GM18868 (cell line): ENCODE measurements at regions not wholly inside any gene's neighbourhood (a gene's known extent, or its start where the extent isn't known, plus 50 kb on each side); places are given as distances from the start of the nearest gene placed in this dataset.

Source experiments
- ATAC-seq: cut with Tn5 transposase; IDR thresholded peaks from one replicate; pipeline ENCODE4 v1.9.1; 2021; ENCODE audit warnings: mild to moderate bottlenecking, moderate library complexity; ENCODE audit not compliant: unreplicated experiment

DNA sequence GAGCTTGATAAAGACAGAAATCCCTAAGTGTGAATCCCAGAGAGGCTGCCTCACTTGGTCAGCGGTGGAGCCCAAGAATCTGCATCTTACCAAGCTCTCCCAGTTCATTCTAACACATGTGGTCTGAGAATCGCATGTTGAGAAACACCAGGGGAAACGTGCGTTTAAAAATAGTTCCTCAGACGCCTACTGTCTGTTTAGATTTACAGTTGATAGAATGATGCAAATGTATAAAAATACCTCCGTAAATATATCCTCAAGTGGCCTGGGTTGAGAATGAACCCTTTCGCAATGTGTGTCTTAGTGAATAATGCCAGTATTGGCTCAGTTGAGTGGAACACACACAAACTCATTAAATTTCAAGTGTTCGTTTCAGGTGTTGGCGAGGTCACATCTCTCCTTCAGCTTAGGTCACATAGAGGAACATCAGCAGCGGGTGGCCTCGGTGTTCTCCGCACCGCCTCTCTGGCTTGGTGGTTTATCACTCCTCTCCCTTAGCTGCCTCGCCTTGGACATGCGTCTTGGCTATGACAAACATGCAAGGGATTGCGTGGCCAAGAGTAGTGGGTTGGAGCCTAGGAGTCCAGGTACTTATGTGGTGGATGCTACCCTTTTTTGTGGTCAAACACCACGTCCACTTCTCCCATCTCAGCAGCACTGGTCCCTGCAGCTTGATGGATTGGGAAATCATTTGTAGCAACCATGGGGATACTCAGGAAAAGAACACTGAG is 117.6 kb upstream of the SPATA13 start:
- ATAC-seq, result no peak

DNA sequence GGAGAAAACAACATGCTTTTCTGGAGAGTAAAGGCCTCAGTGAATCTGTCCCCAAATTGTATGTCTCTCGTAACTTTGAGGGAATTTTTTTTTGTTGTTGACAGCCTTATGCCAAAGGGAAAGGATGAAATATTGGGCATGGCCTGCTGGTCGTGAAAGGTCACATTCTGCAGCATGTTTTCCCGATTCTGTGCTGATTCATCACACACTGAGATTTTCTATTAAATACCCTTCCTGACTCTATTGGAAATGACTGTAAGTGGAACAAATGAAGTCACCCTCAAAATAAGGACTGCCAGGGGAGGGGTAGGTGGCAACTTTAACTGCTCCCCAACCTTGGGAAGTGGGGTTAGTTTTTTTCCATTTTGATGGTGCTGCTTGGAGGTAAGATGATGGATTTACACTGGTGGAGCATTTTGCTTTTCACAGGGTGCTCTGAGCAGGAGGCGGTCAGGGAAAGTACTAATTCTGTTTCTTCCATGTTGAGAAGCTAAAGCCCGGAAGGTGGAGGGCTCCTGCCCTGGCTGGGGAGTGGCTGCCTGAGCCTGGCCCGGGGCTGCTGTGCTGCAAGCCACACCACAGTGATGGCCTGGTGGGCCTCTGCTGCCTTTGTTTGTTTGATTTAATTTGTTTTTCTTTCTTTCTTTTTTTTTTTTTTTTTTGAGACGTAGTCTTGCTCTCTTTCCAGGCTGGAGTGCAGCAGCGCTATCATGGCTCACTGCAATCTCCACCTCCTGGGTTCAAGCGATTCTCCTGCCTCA is 116.8 kb upstream of the SPATA13 start:
- ATAC-seq, result no peak

DNA sequence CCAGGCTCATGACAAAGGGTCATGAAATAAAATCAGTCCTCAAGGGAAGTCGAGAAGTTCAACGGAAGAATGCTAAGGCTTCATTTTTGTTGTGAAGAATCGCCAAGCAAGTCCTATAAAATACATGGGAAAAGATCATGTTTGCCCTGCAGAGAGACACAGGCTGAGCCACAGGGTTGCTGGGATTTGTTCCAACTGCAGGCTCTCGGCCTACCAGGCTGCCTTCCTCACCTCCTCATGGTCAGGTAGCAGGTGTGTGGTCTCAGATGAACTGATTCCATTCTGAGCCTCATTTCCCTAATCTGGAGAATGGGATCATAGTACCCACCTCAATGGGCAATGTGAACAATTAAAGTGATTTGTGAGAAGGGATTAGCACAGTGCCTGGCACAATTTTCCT is 114.9 kb upstream of the SPATA13 start:
- ATAC-seq, result no peak

DNA sequence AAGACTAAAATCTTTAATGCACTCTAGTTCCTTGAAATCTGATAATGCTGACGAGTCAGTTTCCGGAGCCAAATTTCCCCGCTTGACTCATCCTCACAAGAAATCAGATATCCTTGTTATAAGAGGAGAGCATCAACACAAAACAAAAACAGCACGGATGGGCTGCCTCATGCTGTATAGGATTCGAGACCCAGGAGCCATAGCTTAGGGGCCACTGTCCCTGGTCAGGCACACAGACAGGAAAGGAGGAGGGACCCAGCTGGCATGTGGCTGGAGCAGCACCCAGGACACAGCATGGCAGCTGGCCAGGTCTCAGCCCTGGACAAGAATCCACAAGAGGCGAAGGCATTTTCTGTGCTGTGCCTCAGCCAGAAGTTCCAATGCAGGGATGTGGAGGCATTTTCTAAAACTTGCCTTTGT is 110.2 kb upstream of the SPATA13 start:
- ATAC-seq, result no peak

DNA sequence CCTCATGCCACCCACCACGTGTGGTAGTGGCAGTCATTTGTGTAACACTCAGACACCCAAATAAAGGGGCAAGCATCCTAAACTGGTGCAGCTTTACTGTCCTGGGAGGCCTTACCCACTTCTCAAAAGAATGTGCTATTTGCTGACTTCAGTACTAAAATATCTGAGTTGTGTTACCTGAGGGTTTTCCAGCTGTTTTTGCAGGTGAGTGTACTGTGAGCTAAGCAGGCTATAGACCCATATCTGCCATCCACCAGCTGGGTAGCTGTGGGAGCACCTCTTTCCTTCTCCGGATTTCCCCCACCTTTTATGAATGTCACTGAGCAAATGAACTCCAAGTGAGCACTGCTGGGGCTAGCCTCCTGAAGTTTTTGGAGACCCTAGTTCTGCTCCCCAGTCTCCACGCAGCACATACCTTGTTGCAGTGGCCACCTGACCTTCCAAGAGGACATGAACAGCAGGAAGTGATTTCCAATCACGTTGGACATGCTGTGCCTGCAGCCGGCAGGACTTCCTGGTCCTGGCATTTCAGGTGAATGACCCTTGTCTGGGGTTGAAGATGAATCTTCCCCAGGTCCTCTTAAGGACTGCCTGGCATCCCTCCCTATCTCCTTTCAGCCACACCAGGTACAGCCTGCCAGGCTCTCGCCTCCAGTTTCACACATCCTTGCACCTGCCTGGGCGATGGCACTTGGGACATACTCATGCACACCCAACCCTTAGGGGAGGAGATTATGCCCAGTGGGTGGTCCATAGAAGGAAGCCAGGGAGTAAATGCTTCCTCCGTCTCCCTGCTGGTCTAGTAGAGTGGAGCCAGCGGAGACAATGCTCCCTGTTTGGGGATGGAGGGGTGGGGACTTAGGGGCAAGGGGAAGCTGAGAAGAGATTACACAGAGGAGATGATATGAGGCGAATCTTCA is 109.5 kb upstream of the SPATA13 start:
- ATAC-seq, result no peak

DNA sequence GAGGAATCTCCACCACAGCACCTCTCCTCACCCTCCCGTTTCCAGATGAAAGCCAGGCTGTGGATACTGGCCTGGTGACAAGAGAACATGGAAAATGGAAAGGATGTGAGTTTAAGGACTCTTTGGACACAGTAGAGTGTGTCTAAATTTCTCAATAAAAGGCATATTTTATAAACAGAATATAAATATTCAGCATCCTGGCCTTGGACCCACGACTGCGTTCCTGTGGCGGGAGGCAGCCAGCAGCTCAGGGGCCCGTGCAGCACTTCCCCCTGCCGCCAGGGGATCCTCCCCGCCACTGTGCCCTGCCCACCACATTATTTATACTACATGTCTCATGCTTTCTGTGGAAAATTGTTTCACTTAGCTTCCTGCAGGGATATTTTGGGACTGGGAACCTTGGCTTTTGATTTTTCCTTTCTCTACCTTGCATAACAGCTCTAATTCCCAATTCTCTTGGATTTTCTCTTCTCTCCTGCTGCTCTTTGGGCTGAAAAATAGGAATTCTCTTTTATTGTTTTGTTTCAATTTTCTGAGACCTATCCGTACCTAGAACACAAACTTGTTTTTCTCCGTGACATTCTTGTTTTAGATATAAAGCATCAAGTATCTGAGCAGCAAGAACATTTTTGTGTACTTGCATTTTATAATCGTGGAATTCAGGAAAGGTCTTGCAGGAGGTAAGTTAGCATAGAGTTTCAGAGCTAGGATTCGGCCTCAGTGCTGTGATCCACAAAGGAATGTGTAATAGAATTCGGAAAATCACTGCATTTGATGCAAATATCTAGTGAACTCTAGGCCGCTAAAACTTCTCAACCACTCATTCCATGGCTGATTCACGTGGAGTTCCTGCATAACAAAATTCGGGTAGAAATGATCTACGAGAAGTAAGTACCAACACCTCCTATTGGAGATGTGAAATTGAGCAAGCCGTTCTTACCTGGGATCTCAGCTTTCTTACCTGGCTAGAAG is 107.7 kb upstream of the SPATA13 start:
- ATAC-seq, result no peak

DNA sequence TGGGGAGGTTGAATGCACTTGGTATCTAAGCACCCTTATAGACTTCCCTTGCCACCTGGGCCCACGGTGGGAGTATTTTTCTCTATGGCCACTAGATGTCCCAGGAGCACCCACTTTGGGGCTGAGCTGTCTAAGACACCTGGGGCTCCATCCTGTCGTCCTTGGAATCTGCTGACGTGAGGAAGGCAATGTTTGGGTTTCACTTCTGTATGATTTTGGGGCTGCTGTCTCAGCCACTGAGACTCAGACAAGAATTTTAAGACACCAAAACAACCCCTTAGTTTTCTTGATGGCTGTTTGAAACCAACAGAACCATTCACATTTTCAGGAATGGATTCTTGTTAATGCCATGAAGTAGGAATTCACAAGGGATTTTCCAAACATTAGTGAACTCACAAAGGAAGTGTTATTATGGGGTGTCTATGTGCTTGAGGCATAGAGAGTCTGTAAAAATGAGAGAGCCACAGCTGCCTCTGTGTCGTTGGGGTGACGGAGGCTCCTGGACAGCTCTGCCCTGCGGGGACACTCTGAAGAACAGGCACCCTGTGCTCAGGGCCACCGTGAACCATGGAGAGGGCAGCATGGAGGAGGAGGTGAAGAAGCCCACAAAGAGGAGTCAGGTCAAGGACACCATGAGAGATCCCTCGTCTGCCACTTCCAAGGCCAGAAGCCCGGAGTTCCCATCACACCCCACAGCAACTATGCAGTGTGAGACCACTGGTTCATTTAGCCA is 106.8 kb upstream of the SPATA13 start:
- peak; percentile 90 for ATAC-seq

DNA sequence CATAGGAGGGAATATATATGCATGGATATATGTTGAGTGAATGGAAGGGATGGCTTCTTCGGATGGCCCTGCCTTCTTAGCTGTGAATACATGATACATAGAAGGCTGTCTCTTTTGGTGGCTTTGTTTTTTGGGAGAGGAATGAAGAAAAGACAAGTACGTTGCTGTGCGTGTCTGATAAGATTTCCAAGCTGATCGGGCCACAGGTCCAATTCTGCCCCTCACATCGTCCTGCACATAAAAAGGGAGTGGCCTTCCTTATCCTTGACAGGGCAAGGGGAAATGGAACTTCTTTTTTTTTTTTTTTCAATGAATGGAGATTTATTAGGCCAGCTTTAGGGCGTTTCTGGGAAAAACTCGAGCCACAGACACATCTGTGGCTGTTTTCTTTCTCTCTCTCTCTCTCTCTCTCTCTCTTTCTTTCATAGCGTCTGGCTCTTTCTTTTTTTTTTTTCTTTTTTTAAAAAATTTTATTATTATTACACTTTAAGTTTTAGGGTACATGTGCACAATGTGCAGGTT is 103.8 kb upstream of the SPATA13 start:
- no peak for ATAC-seq

DNA sequence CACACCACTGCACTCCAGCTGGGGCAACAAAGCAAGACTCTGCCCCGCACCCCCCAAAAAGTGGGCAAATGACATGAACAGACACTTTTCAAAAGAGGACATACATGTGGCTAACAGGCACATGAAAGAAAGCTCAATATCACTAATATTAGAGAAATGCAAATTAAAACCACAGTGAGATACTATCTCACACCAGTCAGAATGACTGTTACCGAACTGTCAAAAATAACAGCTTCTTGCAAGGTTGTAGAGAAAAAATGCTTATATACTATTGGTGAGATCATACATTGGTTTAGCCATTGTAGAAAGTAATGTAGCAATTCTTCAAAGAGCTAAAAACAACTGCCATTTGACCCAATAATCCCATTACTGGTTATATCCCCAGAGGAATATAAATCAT is 99.5 kb upstream of the SPATA13 start:
- ATAC-seq, result peak; percentile 58

DNA sequence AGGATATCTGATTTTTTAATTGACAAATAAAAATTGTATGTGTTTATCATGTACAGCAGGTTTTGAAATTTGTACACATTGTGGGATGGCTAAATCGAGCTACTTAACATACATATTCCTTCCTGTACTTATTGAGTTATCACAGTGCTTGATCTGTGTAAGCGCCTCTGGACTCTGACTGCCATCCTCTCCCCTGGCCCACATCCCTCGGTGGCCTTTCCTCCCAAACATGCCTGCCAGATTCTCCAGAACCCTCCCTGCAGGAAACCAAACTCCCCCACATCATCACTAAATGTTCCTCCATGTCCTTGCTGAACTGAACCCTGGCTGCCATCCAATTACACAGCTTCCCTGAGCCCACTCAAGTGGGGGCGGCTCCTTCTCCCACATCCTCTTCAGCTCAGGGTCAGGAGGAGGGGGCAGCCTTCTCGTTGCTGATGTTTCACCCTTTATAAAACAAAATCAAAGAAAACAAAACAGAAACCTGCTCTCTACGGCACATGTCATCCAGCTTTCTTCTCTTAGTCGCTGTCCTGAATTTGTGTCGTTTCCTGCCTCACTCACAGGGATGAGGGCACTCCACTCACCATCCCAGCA is 97.1 kb upstream of the SPATA13 start:
- no peak for ATAC-seq

DNA sequence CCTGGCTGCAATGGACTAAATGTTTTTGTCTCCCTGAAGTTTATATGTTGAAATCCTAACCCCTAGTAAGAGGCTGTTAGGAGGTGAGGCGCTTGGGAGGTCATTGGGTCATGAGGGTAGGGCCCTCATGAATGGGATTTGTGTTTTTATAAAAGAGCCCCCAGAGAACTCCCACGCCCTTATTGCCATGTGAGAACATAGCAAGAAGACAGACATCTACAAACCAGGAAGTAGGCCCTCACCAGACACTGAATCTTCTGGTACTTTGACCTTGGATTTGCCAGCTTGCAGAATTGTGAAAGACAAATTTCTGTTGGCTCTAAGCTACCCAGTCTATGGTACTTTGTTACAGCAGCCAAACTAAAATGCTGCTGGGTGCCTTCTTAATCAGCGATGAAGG is 96.1 kb upstream of the SPATA13 start:
- ATAC-seq, result no peak

DNA sequence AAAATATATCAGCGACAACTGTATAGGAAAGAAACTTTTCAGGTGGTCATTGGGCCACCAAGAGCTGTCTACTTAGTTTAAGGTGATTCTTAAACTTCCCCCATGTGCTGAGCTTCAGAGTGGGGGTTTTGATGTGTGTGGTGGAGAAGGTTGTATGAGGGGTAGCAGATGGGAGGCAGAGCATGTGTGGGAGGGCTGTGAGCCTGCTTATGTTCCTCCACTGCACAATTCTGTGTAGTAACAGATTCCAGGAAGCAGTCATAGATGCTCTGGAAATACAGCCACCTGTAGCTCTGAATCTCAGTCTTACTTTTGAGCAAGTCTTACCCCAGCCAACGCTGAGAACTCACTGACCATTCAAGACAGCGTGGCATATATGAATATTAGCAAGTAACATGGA is 95.3 kb upstream of the SPATA13 start:
- ATAC-seq, result no peak

DNA sequence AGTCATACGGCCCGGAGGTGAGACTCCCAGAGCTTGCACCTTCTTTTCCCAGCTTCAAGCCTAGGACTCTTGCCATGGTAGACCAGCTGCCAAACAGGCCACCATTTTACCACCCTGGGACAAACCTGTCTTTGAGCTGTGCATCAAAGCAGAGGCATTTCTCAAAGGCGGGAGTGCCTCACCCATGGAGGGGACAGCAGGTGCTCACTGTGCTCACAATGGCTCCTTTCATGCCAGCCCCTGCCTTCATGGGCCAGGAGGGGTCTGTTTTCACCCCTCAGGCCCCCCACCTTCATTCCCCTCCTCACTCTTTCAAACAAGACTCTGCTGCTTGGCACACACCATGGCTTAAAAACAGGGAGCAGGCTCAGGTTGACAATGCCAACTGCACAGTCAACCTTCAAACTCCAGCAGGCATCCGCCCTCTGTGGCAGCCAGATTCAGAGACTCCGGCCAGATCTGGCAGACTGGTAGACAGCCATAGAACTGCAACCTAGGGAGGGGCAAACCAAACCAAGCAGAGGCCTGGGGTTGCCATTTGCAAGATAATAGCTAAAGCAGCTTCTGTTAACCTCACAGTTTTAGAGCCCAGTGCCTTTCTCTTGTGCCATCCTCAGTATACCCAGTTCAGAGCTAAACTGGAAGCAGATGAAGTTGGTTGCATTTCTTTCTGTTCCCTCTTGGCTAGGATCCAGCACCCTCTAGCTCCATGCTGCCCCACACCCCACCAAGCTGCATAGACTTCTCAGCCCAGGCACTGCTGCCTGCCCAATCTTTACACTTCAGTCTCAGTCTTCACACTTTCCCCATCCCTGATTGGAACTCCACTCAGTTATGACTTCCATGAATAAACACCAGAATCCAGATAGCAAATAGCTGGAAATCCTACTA is 93.9 kb upstream of the SPATA13 start:
- ATAC-seq, result no peak

DNA sequence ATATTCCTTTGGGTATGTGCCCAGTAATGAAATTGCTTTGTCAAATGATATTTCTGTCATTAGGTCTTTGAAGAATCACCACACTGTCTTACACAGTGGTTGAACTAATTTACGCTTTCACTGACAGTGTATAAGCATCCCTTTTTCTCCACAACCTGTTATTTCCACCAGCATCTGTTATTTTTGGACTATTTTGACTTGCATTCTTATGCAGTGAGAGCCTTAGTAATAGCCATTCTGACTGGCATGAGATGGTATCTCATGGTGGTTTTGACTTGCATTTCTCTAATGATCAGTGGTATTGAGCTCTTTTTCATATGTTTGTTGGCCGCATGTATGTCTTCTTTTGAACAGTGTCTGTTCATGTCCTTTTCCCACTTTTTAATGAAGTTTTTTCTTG is 92.0 kb upstream of the SPATA13 start:
- no peak for ATAC-seq

DNA sequence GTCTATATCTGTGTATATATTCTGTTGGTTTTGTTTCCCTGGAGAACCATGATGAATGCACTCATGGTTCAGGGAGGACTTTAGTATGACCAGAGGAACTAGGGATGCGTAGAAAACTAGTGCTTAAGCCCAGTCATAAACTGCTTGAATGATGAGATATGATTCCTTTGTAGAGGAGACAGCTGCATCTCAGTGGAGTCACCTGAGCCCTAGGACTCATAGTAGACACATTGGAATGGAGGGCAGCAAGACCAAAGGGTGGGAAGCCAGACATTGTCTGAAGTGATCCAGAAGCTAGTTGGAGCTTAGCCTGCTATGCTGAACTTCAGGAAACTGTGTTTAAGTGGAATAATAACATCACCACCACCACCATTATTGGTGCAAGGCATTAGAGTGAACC is 89.5 kb upstream of the SPATA13 start:
- no peak for ATAC-seq

DNA sequence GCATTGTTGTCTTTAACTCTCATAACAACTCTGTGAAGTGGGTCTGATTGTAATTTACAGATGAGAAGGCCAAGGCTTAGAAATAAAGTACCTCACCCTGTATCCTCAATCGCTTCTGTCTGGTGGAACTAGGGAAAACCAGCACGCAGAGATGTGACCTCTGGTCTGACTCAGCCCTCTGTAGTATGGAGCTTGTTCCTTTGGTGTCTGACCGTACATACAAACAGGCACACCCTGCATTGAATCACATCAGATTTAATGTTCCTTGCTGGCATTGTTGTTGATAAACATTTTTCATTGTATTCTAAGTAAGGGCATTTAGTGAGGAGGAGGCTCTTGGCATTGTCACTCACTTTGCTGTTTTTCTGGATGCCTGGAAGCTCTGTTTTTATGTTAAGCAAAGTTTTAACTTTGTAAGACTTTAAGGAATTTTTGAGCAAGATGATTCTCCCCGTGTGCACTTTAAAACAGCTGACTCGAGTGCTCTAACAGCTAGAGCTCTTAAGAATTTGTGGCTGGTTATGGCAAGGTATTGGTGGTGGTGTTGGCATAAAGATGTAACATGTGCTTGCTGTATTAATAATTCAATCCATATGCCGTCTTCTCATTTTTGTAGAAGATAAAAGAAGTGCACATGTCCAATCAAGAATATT is 89.0 kb upstream of the SPATA13 start:
- ATAC-seq, result no peak

DNA sequence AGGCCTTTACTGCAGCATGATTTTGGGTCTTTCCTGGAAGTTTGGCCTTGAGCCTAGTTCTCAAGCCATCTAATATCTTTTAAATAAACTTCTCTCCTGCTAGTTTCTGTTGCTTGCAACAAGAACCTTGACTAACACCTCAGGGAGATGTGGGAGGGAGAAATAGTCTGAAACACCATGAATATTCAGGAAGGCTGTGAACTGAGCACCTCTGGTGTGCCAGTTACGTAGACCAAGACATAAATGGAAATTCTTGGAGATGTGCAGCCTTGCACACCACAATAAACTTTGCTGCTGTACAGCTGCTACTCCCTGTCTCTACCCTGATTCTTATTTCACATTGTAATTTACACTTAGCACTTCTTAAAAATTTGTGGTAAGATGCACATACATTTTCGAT is 86.9 kb upstream of the SPATA13 start:
- ATAC-seq, result no peak

DNA sequence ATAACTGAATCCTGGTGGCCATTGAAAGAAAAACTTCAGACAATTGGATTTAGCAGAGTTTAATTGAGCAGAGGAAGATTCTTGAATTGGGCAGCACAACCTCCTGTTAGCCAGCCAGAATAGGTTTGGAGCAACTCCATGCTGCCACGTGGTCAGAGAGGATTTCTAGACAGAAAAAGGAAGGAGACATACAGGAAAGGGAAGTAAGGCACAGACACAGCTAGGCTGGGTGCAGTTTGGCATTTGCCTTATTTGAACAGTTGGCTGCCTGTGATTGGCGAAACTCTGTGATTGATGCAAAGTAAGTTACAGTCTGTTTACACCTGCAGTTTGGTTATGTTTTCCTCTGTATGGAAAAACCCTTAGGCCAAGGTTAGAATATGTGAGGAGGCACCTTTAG is 85.8 kb upstream of the SPATA13 start:
- ATAC-seq, result no peak
